ENCODE measurements at regions not wholly inside any gene's neighbourhood (a gene's known extent, or its start where the extent isn't known, plus 50 kb on each side); places are given as distances from the start of the nearest gene placed in this dataset.

GRCh38 chr14:22334627-22335026 lies 254.4 kb downstream of the DAD1 start:
- Histone ChIP-seq H3K18ac (ENCODE audit: extremely low read depth, low read length) (no peak overlapping the region), H3K4me3 (ENCODE audit: extremely low read depth in 1 of 4, insufficient read depth in 2 of 4, low read depth in 3 of 4, low read length in 4 of 4) (no peak overlapping the region), H3K27ac (ENCODE audit: low read depth, low read length) (no peak overlapping the region), H2BK120ac (replicated peaks; ENCODE audit: low read depth, low read length) (no peak overlapping the region), H2BK15ac (ENCODE audit: low read length) (0 out of 2 replicates have a peak overlapping the region, but pooled peaks have one; percentile 54), H3K9ac (replicated peaks in 1 of 4; ENCODE audit: extremely low read depth in 1 of 4, low read depth in 3 of 4, low read length in 3 of 4) (no peak overlapping the region), H3K79me2 (ENCODE audit: control insufficient read depth in 1 of 2, insufficient read depth in 2 of 2, low read length in 2 of 2) (no peaks in the 10 kb centered on the region), H2AK5ac (ENCODE audit: low read depth, low read length) (no peak overlapping the region), H3K9me3 (ENCODE audit: insufficient read depth in 2 of 2, low read depth in 1 of 2, low read length in 1 of 2) (peaks cover 4 to 9% of the 10 kb centered on the region in 2 experiments), H3K14ac (ENCODE audit: insufficient read length) (no peak overlapping the region), H3K23me2 (ENCODE audit: low read depth, low read length) (no peaks in the 10 kb centered on the region; the same call in 1 of the 2 replicates), H3K27me3 (replicated peaks in 1 of 4; ENCODE audit: control insufficient read depth in 3 of 4, extremely low read depth in 1 of 4, insufficient read depth in 3 of 4, low read length in 3 of 4) (no peaks in the 10 kb centered on the region), H3K4me1 (replicated peaks in 1 of 4; ENCODE audit: control insufficient read depth in 3 of 4, insufficient read depth in 4 of 4, low read length in 3 of 4) (peaks cover 0 to 9% (median 8%) of the 10 kb centered on the region in 4 experiments; a peak in 5 of 7 replicates), H4K8ac (ENCODE audit: extremely low read depth, insufficient read depth, low read length) (no peak overlapping the region), H3K56ac (replicated peaks; ENCODE audit: insufficient read length, low read depth, low read length) (no peak overlapping the region), H4K5ac (ENCODE audit: insufficient read length, low read depth, low read length) (no peak overlapping the region), H2BK12ac (ENCODE audit: low read depth, low read length) (peak overlapping the region; percentile 60; the same call in 1 of the 2 replicates), H2BK5ac (ENCODE audit: low read depth, low read length) (peak overlapping the region; percentile 55; the same call in 1 of the 2 replicates), H2BK20ac (ENCODE audit: low read length) (no peak overlapping the region), H2AFZ (ENCODE audit: low read length) (peak overlapping the region; percentile 97; the same call in 1 of the 2 replicates), H4K91ac (replicated peaks; ENCODE audit: insufficient read length, low read length) (no peak overlapping the region), H3K23ac (ENCODE audit: insufficient read length) (no peak overlapping the region), H3K4ac (replicated peaks; ENCODE audit: insufficient read length, low read depth, low read length) (no peak overlapping the region), H3K79me1 (ENCODE audit: low read depth, low read length) (no peaks in the 10 kb centered on the region), H3K4me2 (ENCODE audit: insufficient read depth in 1 of 2, low read depth in 2 of 2, low read length in 2 of 2) (no peak overlapping the region; a peak in 1 of 4 replicates), H3K36me3 (ENCODE audit: control insufficient read depth in 2 of 4, insufficient read depth in 4 of 4, low read length in 3 of 4) (peaks cover 0 to 3% (median 0%) of the 10 kb centered on the region in 4 experiments; a peak in 2 of 8 replicates), H4K20me1 (replicated peaks in 1 of 2; ENCODE audit: control insufficient read depth in 1 of 2, insufficient read depth in 2 of 2, low read length in 2 of 2) (no peaks in the 10 kb centered on the region)
- no peak for DNase-seq (ENCODE audit: low read depth in 1 of 2, low spot score in 2 of 2)
- no peak for TF ChIP-seq E2F6 (IDR thresholded peaks at IDR 0.05)
- TF ChIP-seq CREB1 (IDR thresholded peaks at IDR 0.05), result no peak
- no peak for TF ChIP-seq BCL11A (IDR thresholded peaks at IDR 0.05; ENCODE audit: low read depth in 2 of 2, low read length in 2 of 2)
- TF ChIP-seq SUZ12 (IDR thresholded peaks at IDR 0.05; ENCODE audit: low read length), result no peak
- no peak for TF ChIP-seq ZNF274 (IDR thresholded peaks at IDR 0.05; ENCODE audit: borderline replicate concordance, extremely low read depth, low read length)
- TF ChIP-seq CHD2 (IDR thresholded peaks at IDR 0.05; ENCODE audit: low read length), result no peak
- TF ChIP-seq SP1 (IDR thresholded peaks at IDR 0.05; ENCODE audit: low read depth, low read length), result no peak
- TF ChIP-seq CEBPB (IDR thresholded peaks at IDR 0.05; ENCODE audit: low read depth, low read length), result no peak
- TF ChIP-seq FOSL1 (IDR thresholded peaks at IDR 0.05; ENCODE audit: insufficient read depth, low read depth, low read length), result no peak
- no peak for TF ChIP-seq RXRA (IDR thresholded peaks at IDR 0.05; ENCODE audit: insufficient read depth, low read depth, low read length)
- no peak for TF ChIP-seq ASH2L (IDR thresholded peaks at IDR 0.05; ENCODE audit: low read length)
- TF ChIP-seq POLR2AphosphoS5 (IDR thresholded peaks at IDR 0.05; ENCODE audit: low read depth, low read length), result no peak
- no peak for TF ChIP-seq GTF2F1 (IDR thresholded peaks at IDR 0.05; ENCODE audit: borderline replicate concordance, low read depth, low read length)
- ChIA-PET POLR2A (ENCODE audit: partially characterized antibody) (no interaction called here), CTCF (ENCODE audit: partially characterized antibody) (interaction anchor here (0.9 to 8.4 kb wide), 4 partner anchors 14 to 134 kb away, joined by 3 to 62 read pairs (median 4); no protein-coding TSS in a partner anchor)
- WGBS, 2 experiments (ENCODE audit: extremely low coverage in 1 of 2, insufficient coverage in 1 of 2, insufficient read length in 1 of 2, insufficient replicate concordance in 2 of 2, low coverage in 1 of 2, low lambda C conversion rate in 2 of 2, missing lambda C conversion rate in 1 of 2), result 82% methylated on average over 4 of the region's 4 CpGs; no CpG with 5 or more reads in 1 of the 2 experiments
- FAIRE-seq, result no peak
